DND-41 (cell line): ENCODE measurements at regions not wholly inside any gene's neighbourhood (a gene's known extent, or its start where the extent isn't known, plus 50 kb on each side); places are given as distances from the start of the nearest gene placed in this dataset.

Experiments used
- ATAC-seq: fragments of 200-7000 bp; cut with Tn5 transposase; 3 replicates; pipeline ENCODE4 v1.9.1; 2021; ENCODE audit warnings: low read depth; ENCODE audit not compliant: insufficient read depth
- DNase-seq: peaks from one replicate; pipeline ENCODE4 v3.0.0-alpha.2; 2020
- H2AFZ ChIP-seq: 2 replicates; pipeline ENCODE4 v1.6.0; 2012; ENCODE audit warnings: low read depth, low read length
- H3K27ac ChIP-seq: 2 replicates; pipeline ENCODE4 v1.5.1; 2012; ENCODE audit warnings: low read length, inconsistent platforms
- H3K27me3 ChIP-seq: fragments of 200-600 bp; sonication (generic); 2 replicates; pipeline ENCODE4 v1.6.0; 2012; ENCODE audit warnings: low read length, mild to moderate bottlenecking, inconsistent platforms; ENCODE audit not compliant: insufficient read depth, poor library complexity
- H3K36me3 ChIP-seq: 2 replicates; pipeline ENCODE4 v1.5.1; 2012; ENCODE audit warnings: low read length, inconsistent platforms; ENCODE audit not compliant: insufficient read depth
- H3K4me1 ChIP-seq: 2 replicates; pipeline ENCODE4 v1.5.1; 2012; ENCODE audit warnings: mild to moderate bottlenecking, low read length; ENCODE audit not compliant: insufficient read depth
- H3K4me2 ChIP-seq: 2 replicates; pipeline ENCODE4 v1.6.0; 2012; ENCODE audit warnings: mild to moderate bottlenecking, moderate library complexity, low read length, inconsistent platforms; ENCODE audit not compliant: insufficient read depth
- H3K4me3 ChIP-seq, 2 experiments: fragments of 200-600 bp in 1 of 2; shearing (Covaris generic) in 1 of 2; 2 replicates each; pipeline ENCODE4 v1.5.1; 2012 to 2016; ENCODE audit warnings: inconsistent platforms in 2 of 2, low read length in 2 of 2, mild to moderate bottlenecking in 2 of 2, low read depth in 1 of 2, moderate library complexity in 1 of 2
- H3K79me2 ChIP-seq: 2 replicates; pipeline ENCODE4 v1.6.0; 2012; ENCODE audit warnings: low read length, inconsistent platforms; ENCODE audit not compliant: insufficient read depth
- H3K9ac ChIP-seq: 2 replicates; pipeline ENCODE4 v1.6.0; 2012; ENCODE audit warnings: low read depth, mild to moderate bottlenecking, inconsistent platforms, low read length, moderate library complexity
- H3K9me3 ChIP-seq: 2 replicates; pipeline ENCODE4 v1.5.1; 2012; ENCODE audit warnings: low read length, moderate library complexity, mild to moderate bottlenecking, inconsistent platforms; ENCODE audit not compliant: insufficient read depth, severe bottlenecking
- H4K20me1 ChIP-seq: 2 replicates; pipeline ENCODE4 v1.6.0; 2012; ENCODE audit warnings: low read length; ENCODE audit not compliant: insufficient read depth
- EZH2 ChIP-seq: IDR thresholded peaks from 3 replicates; pipeline ENCODE4 v1.6.1; 2012; ENCODE audit warnings: borderline replicate concordance, low read depth, mild to moderate bottlenecking, moderate library complexity, low read length, inconsistent platforms; ENCODE audit not compliant: severe bottlenecking
- TF ChIP-seq, protein P1 (sequence below): IDR thresholded peaks from 2 replicates; pipeline ENCODE4 v1.5.1; 2012; ENCODE audit warnings: borderline replicate concordance, low read length, moderate library complexity, mild to moderate bottlenecking; ENCODE audit not compliant: poor library complexity, severe bottlenecking; ENCODE audit errors: extremely low read depth

DNA sequence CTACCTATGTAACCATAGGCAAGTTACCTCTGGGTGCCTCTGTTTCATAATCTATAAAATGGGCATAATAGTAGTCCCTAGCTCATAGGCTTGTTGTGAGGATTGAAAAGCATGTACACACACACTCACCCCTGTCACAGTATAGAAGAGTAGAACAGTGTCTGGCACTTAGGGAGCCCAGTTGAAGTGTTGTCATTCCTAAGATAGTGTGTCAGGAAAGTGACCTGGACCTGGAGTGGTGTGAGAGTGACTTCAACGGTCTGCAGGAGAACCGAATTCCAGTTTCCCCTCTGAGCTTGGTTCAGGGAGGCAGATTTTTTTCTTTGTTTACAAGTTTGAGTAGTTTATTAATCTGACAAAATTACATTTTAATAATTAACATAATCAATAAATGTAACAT, 229.9 kb upstream of the MAP3K7 start:
- Histone ChIP-seq H3K4me3 (no peak overlapping the region), H3K4me2 (no peak overlapping the region), H3K9ac (no peak overlapping the region), H3K9me3 (no peaks in the 10 kb centered on the region), H3K79me2 (no peaks in the 10 kb centered on the region), H4K20me1 (no peaks in the 10 kb centered on the region), H3K4me1 (no peaks in the 10 kb centered on the region), H2AFZ (no peak overlapping the region), H3K27me3 (no peaks in the 10 kb centered on the region), H3K36me3 (no peaks in the 10 kb centered on the region), H3K27ac (no peak overlapping the region)
- DNase-seq (no peak), ATAC-seq (no peak)
- TF ChIP-seq EZH2, result no peak
- TF ChIP-seq, protein P1, sequence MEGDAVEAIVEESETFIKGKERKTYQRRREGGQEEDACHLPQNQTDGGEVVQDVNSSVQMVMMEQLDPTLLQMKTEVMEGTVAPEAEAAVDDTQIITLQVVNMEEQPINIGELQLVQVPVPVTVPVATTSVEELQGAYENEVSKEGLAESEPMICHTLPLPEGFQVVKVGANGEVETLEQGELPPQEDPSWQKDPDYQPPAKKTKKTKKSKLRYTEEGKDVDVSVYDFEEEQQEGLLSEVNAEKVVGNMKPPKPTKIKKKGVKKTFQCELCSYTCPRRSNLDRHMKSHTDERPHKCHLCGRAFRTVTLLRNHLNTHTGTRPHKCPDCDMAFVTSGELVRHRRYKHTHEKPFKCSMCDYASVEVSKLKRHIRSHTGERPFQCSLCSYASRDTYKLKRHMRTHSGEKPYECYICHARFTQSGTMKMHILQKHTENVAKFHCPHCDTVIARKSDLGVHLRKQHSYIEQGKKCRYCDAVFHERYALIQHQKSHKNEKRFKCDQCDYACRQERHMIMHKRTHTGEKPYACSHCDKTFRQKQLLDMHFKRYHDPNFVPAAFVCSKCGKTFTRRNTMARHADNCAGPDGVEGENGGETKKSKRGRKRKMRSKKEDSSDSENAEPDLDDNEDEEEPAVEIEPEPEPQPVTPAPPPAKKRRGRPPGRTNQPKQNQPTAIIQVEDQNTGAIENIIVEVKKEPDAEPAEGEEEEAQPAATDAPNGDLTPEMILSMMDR, result no peak

DNA sequence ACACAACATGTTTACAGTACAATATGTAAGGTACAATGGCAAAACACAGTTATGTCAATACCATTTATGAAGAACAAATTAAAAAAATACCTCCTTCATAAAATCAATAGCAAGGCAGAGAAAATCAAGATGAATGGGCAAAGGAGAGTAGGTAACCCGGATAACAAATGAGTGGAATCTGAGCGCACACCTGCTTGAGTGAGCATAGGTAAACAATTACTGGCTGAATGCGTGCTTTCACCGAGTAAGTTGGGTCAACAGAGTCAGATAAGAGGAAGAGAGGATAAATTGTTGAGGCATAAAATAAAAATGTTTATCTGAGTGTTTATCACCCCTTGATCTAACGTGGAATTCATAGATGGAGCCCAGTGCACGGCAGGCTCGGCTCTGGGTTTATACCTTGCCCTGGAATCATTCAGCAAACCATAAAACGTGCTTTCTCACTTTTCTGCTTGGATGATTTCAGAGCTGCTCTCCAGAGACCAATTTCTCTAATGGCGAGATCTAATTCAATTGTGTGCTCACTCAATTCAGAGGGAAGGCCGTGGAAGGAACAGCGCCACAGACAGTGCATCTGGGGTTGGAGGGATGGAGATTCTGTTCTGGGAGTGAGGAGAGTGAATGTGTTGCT, 224.8 kb upstream of the MAP3K7 start:
- Histone ChIP-seq H3K36me3 (no peaks in the 10 kb centered on the region), H3K9ac (no peak overlapping the region), H3K27ac (no peak overlapping the region), H3K9me3 (no peaks in the 10 kb centered on the region), H2AFZ (no peak overlapping the region), H3K4me2 (no peak overlapping the region), H3K4me3 (no peak overlapping the region), H4K20me1 (no peaks in the 10 kb centered on the region), H3K79me2 (no peaks in the 10 kb centered on the region), H3K27me3 (no peaks in the 10 kb centered on the region), H3K4me1 (no peaks in the 10 kb centered on the region)
- ATAC-seq (no peak), DNase-seq (no peak)
- TF ChIP-seq, protein P1, result no peak
- no peak for TF ChIP-seq EZH2

DNA sequence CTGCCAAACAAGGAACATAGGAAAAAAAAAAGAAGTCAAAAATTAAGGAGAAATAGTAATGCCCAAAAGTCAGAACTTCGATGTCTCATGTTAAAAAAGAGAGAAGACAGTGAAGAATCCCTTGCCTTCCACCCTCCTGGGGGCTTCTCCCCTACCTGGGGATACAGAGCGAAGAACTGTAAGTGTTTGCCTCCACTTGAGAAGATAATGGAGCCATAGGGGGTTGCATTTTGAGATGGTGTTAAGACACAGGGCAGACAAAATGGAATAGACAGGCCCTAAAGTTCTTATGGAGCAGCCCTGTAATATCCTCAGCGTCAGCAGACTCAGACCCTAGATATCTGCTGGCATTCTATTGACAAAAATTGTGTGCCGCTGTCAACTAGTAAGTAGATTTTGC, 222.2 kb upstream of the MAP3K7 start:
- H3K4me1 ChIP-seq, result no peaks in the 10 kb centered on the region
- H3K27me3 ChIP-seq, result no peaks in the 10 kb centered on the region
- no peak overlapping the region for H3K4me2 ChIP-seq
- no peaks in the 10 kb centered on the region for H3K36me3 ChIP-seq
- TF ChIP-seq EZH2, result no peak
- TF ChIP-seq, protein P1, result no peak
- no peaks in the 10 kb centered on the region for H3K9me3 ChIP-seq
- no peaks in the 10 kb centered on the region for H4K20me1 ChIP-seq
- DNase-seq (no peak), ATAC-seq (no peak)
- no peaks in the 10 kb centered on the region for H3K79me2 ChIP-seq
- H3K4me3 ChIP-seq, result no peak overlapping the region
- H2AFZ ChIP-seq, result no peak overlapping the region
- H3K27ac ChIP-seq, result no peak overlapping the region
- H3K9ac ChIP-seq, result no peak overlapping the region
